ENCODE measurements at regions not wholly inside any gene's neighbourhood (a gene's known extent, or its start where the extent isn't known, plus 50 kb on each side); places are given as distances from the start of the nearest gene placed in this dataset.

DNA sequence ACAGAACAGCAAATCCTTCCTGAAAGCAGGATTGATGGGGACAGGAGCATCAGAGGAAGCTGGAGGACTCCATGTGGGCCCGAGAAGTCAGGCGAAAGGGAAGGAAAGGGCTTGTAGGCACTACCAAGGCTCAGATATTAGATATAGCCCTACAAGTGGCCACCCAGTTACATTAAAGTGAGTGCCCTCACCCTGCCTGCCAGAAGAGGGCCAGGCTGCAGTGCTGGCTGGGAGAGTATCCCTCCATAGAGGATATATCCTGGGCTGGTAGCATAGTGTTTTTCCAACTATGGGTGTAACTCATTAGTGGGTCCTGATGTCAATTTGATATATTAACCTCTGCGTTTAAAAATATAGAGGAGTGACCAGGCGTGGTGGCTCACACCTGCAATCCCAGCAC, 285.2 kb downstream of the MYCN start:
- H3K27ac ChIP-seq: no peak overlapping the region
- DNase-seq: no peak
- intact Hi-C loops (cut with DNase I): no loop called here
- H3K36me3 ChIP-seq (replicated peaks in 1 of 2): no peaks in the 10 kb centered on the region
- 71 to 93% (median 84%) methylated on average over 3 to 4 of the region's 4 CpGs for WGBS, 4 donors
- H3K4me1 ChIP-seq (replicated peaks in 1 of 2): no peaks in the 10 kb centered on the region
- no peaks in the 10 kb centered on the region for H3K27me3 ChIP-seq
- TF ChIP-seq POLR2A (IDR thresholded peaks at IDR 0.05): no peak
- TF ChIP-seq, protein P1, sequence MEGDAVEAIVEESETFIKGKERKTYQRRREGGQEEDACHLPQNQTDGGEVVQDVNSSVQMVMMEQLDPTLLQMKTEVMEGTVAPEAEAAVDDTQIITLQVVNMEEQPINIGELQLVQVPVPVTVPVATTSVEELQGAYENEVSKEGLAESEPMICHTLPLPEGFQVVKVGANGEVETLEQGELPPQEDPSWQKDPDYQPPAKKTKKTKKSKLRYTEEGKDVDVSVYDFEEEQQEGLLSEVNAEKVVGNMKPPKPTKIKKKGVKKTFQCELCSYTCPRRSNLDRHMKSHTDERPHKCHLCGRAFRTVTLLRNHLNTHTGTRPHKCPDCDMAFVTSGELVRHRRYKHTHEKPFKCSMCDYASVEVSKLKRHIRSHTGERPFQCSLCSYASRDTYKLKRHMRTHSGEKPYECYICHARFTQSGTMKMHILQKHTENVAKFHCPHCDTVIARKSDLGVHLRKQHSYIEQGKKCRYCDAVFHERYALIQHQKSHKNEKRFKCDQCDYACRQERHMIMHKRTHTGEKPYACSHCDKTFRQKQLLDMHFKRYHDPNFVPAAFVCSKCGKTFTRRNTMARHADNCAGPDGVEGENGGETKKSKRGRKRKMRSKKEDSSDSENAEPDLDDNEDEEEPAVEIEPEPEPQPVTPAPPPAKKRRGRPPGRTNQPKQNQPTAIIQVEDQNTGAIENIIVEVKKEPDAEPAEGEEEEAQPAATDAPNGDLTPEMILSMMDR (IDR thresholded peaks at IDR 0.05): no peak
- no peaks in the 10 kb centered on the region for H3K9me3 ChIP-seq (replicated peaks in 1 of 3)
- H3K4me3 ChIP-seq: no peak overlapping the region

DNA sequence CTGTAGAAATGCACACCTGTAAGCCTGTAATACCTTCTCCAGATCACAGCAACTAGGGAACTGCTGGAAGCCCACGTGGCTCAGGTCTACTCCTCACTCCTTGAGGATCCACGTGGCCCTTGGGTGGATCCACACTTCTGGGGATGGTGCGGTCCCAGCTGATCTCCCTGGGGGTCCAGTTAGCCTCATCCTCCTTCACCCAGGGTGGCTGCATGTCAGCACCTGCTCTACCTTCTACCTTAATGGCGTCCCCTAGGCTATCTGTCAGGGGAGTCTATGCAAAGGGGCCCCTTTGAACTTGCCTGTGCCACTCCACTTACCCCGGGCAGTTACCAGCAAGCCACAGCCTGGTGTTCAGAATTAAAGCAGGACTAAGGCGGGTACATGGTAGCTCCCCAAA, 284.7 kb downstream of the MYCN start:
- intact Hi-C loops (cut with DNase I): no loop called here
- H3K4me1 ChIP-seq (replicated peaks in 1 of 2): no peaks in the 10 kb centered on the region
- no peaks in the 10 kb centered on the region for H3K36me3 ChIP-seq (replicated peaks in 1 of 2)
- H3K27me3 ChIP-seq: no peaks in the 10 kb centered on the region
- TF ChIP-seq, protein P1 (IDR thresholded peaks at IDR 0.05): no peak
- TF ChIP-seq POLR2A (IDR thresholded peaks at IDR 0.05): no peak
- no peaks in the 10 kb centered on the region for H3K9me3 ChIP-seq (replicated peaks in 1 of 3)
- DNase-seq: no peak
- 76 to 92% (median 85%) methylated on average over 4 to 6 of the region's 6 CpGs for WGBS, 4 donors
- no peak overlapping the region for H3K27ac ChIP-seq
- no peak overlapping the region for H3K4me3 ChIP-seq

DNA sequence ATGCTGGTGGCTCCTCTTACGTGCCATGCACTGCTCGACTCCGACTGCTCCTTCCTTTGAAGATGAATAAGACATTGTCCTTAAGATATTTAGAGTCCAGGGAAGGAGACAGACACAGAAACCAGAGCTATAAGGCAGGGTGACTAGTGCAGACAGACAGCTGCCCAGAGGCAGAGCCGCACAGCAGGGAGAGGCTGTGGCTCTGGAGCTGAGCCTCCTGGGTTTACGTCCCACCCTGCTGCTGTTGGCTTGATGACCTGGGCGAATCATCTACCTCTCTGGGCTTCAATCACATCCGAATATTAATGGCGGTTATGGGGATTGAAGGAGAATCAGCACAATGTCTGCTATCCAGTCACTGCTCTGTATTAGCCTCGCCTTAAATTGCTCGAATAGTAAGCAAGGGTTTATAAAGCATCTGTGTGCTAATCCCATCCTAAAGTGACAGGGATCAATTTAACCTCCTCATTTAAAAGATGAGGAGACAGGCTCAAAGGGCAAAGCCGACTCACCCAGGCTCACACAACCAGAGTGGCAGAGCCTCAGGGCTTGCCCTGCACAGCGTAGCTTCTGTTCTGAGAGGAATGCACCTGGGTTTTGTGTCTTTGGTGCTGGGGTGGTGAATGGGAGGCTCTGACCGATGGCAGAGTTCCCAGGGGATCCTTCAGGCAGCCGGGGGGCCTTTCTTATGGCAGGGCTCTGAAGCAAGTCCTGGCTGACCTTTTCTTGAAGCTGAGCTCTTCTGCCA, 284.1 kb downstream of the MYCN start:
- WGBS, 4 donors: 75 to 88% (median 79%) methylated on average over 9 to 14 of the region's 14 CpGs

DNA sequence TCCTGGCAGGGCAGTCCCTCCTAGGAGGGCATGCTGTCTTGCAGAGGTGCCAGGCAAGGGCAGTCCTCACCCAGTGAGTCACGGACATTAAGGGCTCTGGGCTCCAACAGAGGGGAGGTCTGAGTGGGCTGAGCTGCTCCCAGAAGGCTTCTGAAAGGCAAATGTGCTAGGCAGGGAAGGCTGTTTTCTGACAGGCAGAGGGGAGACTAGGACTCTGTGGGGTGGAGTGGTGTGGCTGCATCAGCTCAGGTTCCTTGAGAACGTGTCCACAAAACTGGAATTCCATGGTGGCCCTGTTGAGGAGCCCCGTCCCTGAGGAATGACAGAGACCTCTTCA, 283.5 kb downstream of the MYCN start:
- WGBS, 4 donors: 75 to 96% (median 79%) methylated on average over 2 to 3 of the region's 3 CpGs
- Histone ChIP-seq H3K4me3 (no peak overlapping the region), H3K27ac (no peak overlapping the region), H3K27me3 (no peaks in the 10 kb centered on the region), H3K36me3 (replicated peaks in 1 of 2) (no peaks in the 10 kb centered on the region), H3K4me1 (replicated peaks in 1 of 2) (no peaks in the 10 kb centered on the region), H3K9me3 (replicated peaks in 1 of 3) (no peaks in the 10 kb centered on the region)
- intact Hi-C loops (cut with DNase I): no loop called here
- TF ChIP-seq, protein P1 (IDR thresholded peaks at IDR 0.05): no peak
- TF ChIP-seq POLR2A (IDR thresholded peaks at IDR 0.05): no peak
- no peak for DNase-seq

More for the DNA sequence above, 284.1 kb downstream of the MYCN start:
- Histone ChIP-seq H3K4me3 (no peak overlapping the region), H3K9me3 (replicated peaks in 1 of 3) (no peaks in the 10 kb centered on the region), H3K36me3 (replicated peaks in 1 of 2) (no peaks in the 10 kb centered on the region), H3K4me1 (replicated peaks in 1 of 2) (no peaks in the 10 kb centered on the region), H3K27me3 (no peaks in the 10 kb centered on the region), H3K27ac (no peak overlapping the region)
- TF ChIP-seq POLR2A (IDR thresholded peaks at IDR 0.05): no peak
- TF ChIP-seq, protein P1 (IDR thresholded peaks at IDR 0.05): no peak
- DNase-seq: no peak
- intact Hi-C loops (cut with DNase I): no loop called here
